ENCODE measurements at regions not wholly inside any gene's neighbourhood (a gene's known extent, or its start where the extent isn't known, plus 50 kb on each side); places are given as distances from the start of the nearest gene placed in this dataset.

DNA sequence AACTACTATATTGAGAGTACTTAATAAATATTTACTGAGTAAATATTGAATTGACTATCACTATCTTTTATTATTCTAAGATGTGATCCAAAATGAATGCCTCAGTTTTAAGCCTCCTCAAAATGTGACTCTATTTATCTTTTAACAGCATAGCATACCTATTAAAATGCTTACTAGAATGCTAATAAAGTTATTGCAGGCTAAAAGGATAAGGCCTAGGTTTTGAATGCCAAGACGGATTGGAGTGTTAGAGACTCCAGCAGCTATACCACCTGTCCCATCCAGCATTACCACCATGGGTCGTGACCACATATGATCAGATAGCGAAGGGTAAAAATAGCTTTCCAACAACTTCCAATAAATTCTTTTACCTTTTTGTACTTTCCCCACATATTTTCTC, 64.7 kb upstream of the MYRIP start:
- TF ChIP-seq, protein P1, sequence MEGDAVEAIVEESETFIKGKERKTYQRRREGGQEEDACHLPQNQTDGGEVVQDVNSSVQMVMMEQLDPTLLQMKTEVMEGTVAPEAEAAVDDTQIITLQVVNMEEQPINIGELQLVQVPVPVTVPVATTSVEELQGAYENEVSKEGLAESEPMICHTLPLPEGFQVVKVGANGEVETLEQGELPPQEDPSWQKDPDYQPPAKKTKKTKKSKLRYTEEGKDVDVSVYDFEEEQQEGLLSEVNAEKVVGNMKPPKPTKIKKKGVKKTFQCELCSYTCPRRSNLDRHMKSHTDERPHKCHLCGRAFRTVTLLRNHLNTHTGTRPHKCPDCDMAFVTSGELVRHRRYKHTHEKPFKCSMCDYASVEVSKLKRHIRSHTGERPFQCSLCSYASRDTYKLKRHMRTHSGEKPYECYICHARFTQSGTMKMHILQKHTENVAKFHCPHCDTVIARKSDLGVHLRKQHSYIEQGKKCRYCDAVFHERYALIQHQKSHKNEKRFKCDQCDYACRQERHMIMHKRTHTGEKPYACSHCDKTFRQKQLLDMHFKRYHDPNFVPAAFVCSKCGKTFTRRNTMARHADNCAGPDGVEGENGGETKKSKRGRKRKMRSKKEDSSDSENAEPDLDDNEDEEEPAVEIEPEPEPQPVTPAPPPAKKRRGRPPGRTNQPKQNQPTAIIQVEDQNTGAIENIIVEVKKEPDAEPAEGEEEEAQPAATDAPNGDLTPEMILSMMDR (IDR thresholded peaks at IDR 0.05), result no peak

DNA sequence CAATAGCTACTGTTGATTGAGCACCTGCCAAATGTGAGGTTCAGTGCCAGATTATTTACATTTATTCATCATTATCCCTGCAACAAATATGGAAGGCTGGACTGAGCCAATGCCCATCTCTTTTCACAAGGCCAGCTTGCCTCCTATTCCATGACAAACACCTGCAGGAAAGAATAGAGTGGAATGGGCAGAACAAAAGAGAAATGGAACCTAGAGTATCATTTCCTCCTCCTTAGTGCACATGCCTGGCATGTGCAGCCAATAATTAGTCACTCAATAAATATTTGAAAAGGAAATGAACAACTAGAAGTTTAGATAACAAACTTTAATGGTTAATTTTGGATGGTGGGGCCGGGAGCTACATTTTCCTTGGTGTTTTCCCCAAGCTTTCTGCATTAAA, 61.4 kb upstream of the MYRIP start:
- TF ChIP-seq, protein P1 (IDR thresholded peaks at IDR 0.05), result no peak

GRCh38 chr3:39748763-39749162, 60.6 kb upstream of the MYRIP start:
- TF ChIP-seq, protein P1 (IDR thresholded peaks at IDR 0.05), result no peak

GRCh38 chr3:39750712-39751111, 58.7 kb upstream of the MYRIP start:
- TF ChIP-seq, protein P1 (IDR thresholded peaks at IDR 0.05), result no peak

GRCh38 chr3:39751286-39751685, 58.1 kb upstream of the MYRIP start:
- TF ChIP-seq, protein P1 (IDR thresholded peaks at IDR 0.05), result no peak

- TF ChIP-seq, protein P1 (IDR thresholded peaks at IDR 0.05), result no peak
Observed at GRCh38 chr3:39752019-39752637, 57.3 kb upstream of the MYRIP start.

DNA sequence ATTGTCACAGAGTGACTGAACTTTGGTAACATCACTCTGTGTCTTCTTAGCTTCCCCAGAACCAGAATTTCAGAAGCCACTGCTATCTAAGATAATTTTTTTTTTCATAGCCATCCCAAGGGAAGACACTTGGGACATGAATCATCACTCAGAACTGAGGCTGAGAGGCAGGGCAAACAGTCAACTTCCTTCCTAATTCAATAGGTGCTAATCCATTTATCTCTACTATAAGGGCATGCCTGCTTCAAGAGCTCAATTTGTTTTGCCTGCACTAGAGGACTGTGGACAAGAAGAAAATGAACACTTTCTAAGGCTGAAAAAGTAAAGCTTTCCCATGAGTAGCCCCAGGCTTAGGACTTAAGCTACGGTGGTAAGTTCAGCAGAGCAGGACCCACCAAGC, 56.7 kb upstream of the MYRIP start:
- TF ChIP-seq, protein P1 (IDR thresholded peaks at IDR 0.05), result no peak

GRCh38 chr3:39753391-39753790, 56.0 kb upstream of the MYRIP start:
- TF ChIP-seq, protein P1 (IDR thresholded peaks at IDR 0.05), result no peak

Measured in LNCAP (cell line).